HEK293 (cell line): ENCODE measurements at regions not wholly inside any gene's neighbourhood (a gene's known extent, or its start where the extent isn't known, plus 50 kb on each side); places are given as distances from the start of the nearest gene placed in this dataset.

Experiments used
- CTCF ChIP-seq: fragments of 450-650 bp; formaldehyde crosslinking; IDR thresholded peaks from 2 replicates; pipeline ENCODE4 v1.5.1; 2016; ENCODE audit warnings: missing biosample characterization, missing genetic modification characterization
- ZNF274 ChIP-seq, 2 experiments: fragments of 200-500 bp in 1 of 2; fragments of 450-650 bp in 1 of 2; sonication (Bioruptor generic) in 1 of 2; formaldehyde crosslinking in 1 of 2; IDR thresholded peaks; 2 replicates each; pipeline versions ENCODE4 v1.5.1 to v1.6.1; 2014 to 2016; ENCODE audit warnings: borderline replicate concordance in 1 of 2, inconsistent platforms in 1 of 2, low read length in 1 of 2, missing biosample characterization in 1 of 2, missing genetic modification characterization in 1 of 2
- ZNF521 ChIP-seq: fragments of 450-650 bp; formaldehyde crosslinking; IDR thresholded peaks from 2 replicates; pipeline ENCODE4 v1.5.1; 2017; ENCODE audit warnings: missing biosample characterization, mild to moderate bottlenecking, missing genetic modification characterization
- ZSCAN4 ChIP-seq: fragments of 450-650 bp; formaldehyde crosslinking; IDR thresholded peaks from 2 replicates; pipeline ENCODE4 v1.5.1; 2017; ENCODE audit warnings: missing biosample characterization, missing genetic modification characterization

GRCh38 chr14:40268236-40268635, 836.0 kb upstream of the FBXO33 start:
- TF ChIP-seq ZNF521 (tag by site-specific recombination) = no peak
- TF ChIP-seq CTCF = no peak
- TF ChIP-seq ZSCAN4 (tag by site-specific recombination) = no peak
- no peak for TF ChIP-seq ZNF274 (IDR thresholded peaks at IDR 0.05; ENCODE audit: low read length)
- TF ChIP-seq ZNF274 (tag by site-specific recombination; IDR thresholded peaks at IDR 0.05; ENCODE audit: borderline replicate concordance) = no peak
